Ishikawa (cell line): ENCODE measurements at regions not wholly inside any gene's neighbourhood (a gene's known extent, or its start where the extent isn't known, plus 50 kb on each side); places are given as distances from the start of the nearest gene placed in this dataset.

Experiments used
- EP300 ChIP-seq: IDR thresholded peaks from 2 replicates; pipeline ENCODE4 v1.6.1; 2012; ENCODE audit warnings: borderline replicate concordance
- NFIC ChIP-seq: IDR thresholded peaks from 2 replicates; pipeline ENCODE4 v1.6.1; 2012
- RAD21 ChIP-seq: IDR thresholded peaks from 2 replicates; pipeline ENCODE4 v1.6.1; 2012; ENCODE audit warnings: low read depth
- REST ChIP-seq: IDR thresholded peaks from 2 replicates; pipeline ENCODE4 v1.6.1; 2012; ENCODE audit warnings: low read depth, mild to moderate bottlenecking
- TCF12 ChIP-seq: IDR thresholded peaks from 2 replicates; pipeline ENCODE4 v1.6.1; 2012; ENCODE audit warnings: low read depth
- USF1 ChIP-seq: IDR thresholded peaks from 2 replicates; pipeline ENCODE4 v1.6.1; 2012
- YY1 ChIP-seq: IDR thresholded peaks from 2 replicates; pipeline ENCODE4 v1.6.1; 2012; ENCODE audit warnings: low read depth
- ZBTB7A ChIP-seq: IDR thresholded peaks from 2 replicates; pipeline ENCODE4 v1.6.1; 2012; ENCODE audit warnings: low read depth
- TF ChIP-seq, protein P1 (sequence below): IDR thresholded peaks from 2 replicates; pipeline ENCODE4 v1.6.1; 2012

GRCh38 chr10:29375888-29376287, 87.0 kb downstream of the LYZL1 start:
- TF ChIP-seq TCF12 (no peak), RAD21 (no peak), EP300 (no peak), NFIC (no peak), YY1 (no peak), REST (no peak), ZBTB7A (no peak), USF1 (no peak)
- TF ChIP-seq, protein P1, sequence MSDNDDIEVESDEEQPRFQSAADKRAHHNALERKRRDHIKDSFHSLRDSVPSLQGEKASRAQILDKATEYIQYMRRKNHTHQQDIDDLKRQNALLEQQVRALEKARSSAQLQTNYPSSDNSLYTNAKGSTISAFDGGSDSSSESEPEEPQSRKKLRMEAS = no peak
